Mesothelial cell of epicardium (in vitro differentiated cells): ENCODE measurements at regions not wholly inside any gene's neighbourhood (a gene's known extent, or its start where the extent isn't known, plus 50 kb on each side); places are given as distances from the start of the nearest gene placed in this dataset.

Experiments
- DNase-seq, 2 experiments: peaks; one replicate each; pipeline ENCODE4 v3.0.0; 2021; ENCODE audit warnings: low spot score in 2 of 2; ENCODE audit not compliant: unreplicated experiment in 2 of 2
- H3K27ac Mint-ChIP-seq: 2 replicates; pipeline ENCODE4 v1.8.0; 2021; ENCODE audit warnings: mixed read lengths
- H3K27me3 Mint-ChIP-seq: 2 replicates; pipeline ENCODE4 v1.8.0; 2021; ENCODE audit warnings: low read depth, mixed read lengths
- H3K36me3 Mint-ChIP-seq: 2 replicates; pipeline ENCODE4 v1.8.0; 2021; ENCODE audit warnings: mixed read lengths
- H3K4me1 Mint-ChIP-seq: 2 replicates; pipeline ENCODE4 v1.8.0; 2021; ENCODE audit warnings: mixed read lengths
- H3K4me3 Mint-ChIP-seq: 2 replicates; pipeline ENCODE4 v1.8.0; 2021; ENCODE audit warnings: mild to moderate bottlenecking, moderate library complexity, mixed read lengths
- H3K9me3 Mint-ChIP-seq: 2 replicates; pipeline ENCODE4 v1.8.0; 2021; ENCODE audit warnings: mixed read lengths
- CTCF ChIP-seq: fragments of 200-600 bp; sonication (generic); IDR thresholded peaks from one replicate; pipeline ENCODE4 v1.5.0; 2021; ENCODE audit warnings: antibody characterized with exemption; ENCODE audit not compliant: unreplicated experiment

GRCh38 chr12:22893878-22894277 is 268.9 kb downstream of the ETNK1 start:
- H3K27me3 Mint-ChIP-seq, result peaks cover 3% of the 10 kb centered on the region
- TF ChIP-seq CTCF, result no peak
- no peak for DNase-seq
- H3K4me3 Mint-ChIP-seq, result no peak overlapping the region
- no peaks in the 10 kb centered on the region for H3K36me3 Mint-ChIP-seq
- H3K9me3 Mint-ChIP-seq, result peaks cover 29% of the 10 kb centered on the region
- H3K27ac Mint-ChIP-seq, result no peak overlapping the region
- no peaks in the 10 kb centered on the region for H3K4me1 Mint-ChIP-seq

- H3K36me3 Mint-ChIP-seq, result no peaks in the 10 kb centered on the region
Measured at GRCh38 chr12:22899184-22899583, 274.2 kb downstream of the ETNK1 start.

GRCh38 chr12:22900401-22900800 is 275.4 kb downstream of the ETNK1 start:
- H3K9me3 Mint-ChIP-seq, result peaks cover 4% of the 10 kb centered on the region
- H3K4me3 Mint-ChIP-seq, result no peak overlapping the region

More at GRCh38 chr12:22899184-22899583, 274.2 kb downstream of the ETNK1 start:
- no peak overlapping the region for H3K4me3 Mint-ChIP-seq
- H3K27me3 Mint-ChIP-seq, result peaks cover 2% of the 10 kb centered on the region
- peaks cover 4% of the 10 kb centered on the region for H3K9me3 Mint-ChIP-seq
- H3K4me1 Mint-ChIP-seq, result no peaks in the 10 kb centered on the region
- H3K27ac Mint-ChIP-seq, result no peak overlapping the region
- TF ChIP-seq CTCF, result no peak
- no peak for DNase-seq

GRCh38 chr12:22904485-22904884 is 279.5 kb downstream of the ETNK1 start:
- H3K4me3 Mint-ChIP-seq, result no peak overlapping the region
- H3K27me3 Mint-ChIP-seq, result no peaks in the 10 kb centered on the region
- TF ChIP-seq CTCF, result no peak
- no peaks in the 10 kb centered on the region for H3K4me1 Mint-ChIP-seq
- H3K9me3 Mint-ChIP-seq, result peaks cover 17% of the 10 kb centered on the region
- no peaks in the 10 kb centered on the region for H3K36me3 Mint-ChIP-seq
- H3K27ac Mint-ChIP-seq, result no peak overlapping the region
- DNase-seq, result no peak

More at GRCh38 chr12:22900401-22900800, 275.4 kb downstream of the ETNK1 start:
- TF ChIP-seq CTCF, result no peak
- no peaks in the 10 kb centered on the region for H3K4me1 Mint-ChIP-seq
- H3K27ac Mint-ChIP-seq, result no peak overlapping the region
- peaks cover 2% of the 10 kb centered on the region for H3K27me3 Mint-ChIP-seq
- DNase-seq, result no peak
- H3K36me3 Mint-ChIP-seq, result no peaks in the 10 kb centered on the region

GRCh38 chr12:22916241-22916640 is 291.3 kb downstream of the ETNK1 start:
- H3K9me3 Mint-ChIP-seq, result no peaks in the 10 kb centered on the region
- H3K27me3 Mint-ChIP-seq, result peaks cover 40% of the 10 kb centered on the region
- H3K27ac Mint-ChIP-seq, result no peak overlapping the region
- no peaks in the 10 kb centered on the region for H3K36me3 Mint-ChIP-seq
- H3K4me1 Mint-ChIP-seq, result no peaks in the 10 kb centered on the region
- H3K4me3 Mint-ChIP-seq, result no peak overlapping the region
- TF ChIP-seq CTCF, result no peak
- no peak for DNase-seq

- no peak for DNase-seq
- Mint-ChIP-seq H3K9me3 (no peaks in the 10 kb centered on the region), H3K4me1 (no peaks in the 10 kb centered on the region), H3K27ac (no peak overlapping the region), H3K36me3 (no peaks in the 10 kb centered on the region), H3K4me3 (no peak overlapping the region), H3K27me3 (peaks cover 40% of the 10 kb centered on the region)
- TF ChIP-seq CTCF, result no peak
Measured at GRCh38 chr12:22916815-22917214, 291.8 kb downstream of the ETNK1 start.
